K562 (cell line): ENCODE measurements at regions not wholly inside any gene's neighbourhood (a gene's known extent, or its start where the extent isn't known, plus 50 kb on each side); places are given as distances from the start of the nearest gene placed in this dataset.

Source experiments
- ATAC-seq: fragments of 200-7000 bp; cut with Tn5 transposase; 3 replicates; pipeline ENCODE4 v1.9.1; 2020; ENCODE audit warnings: moderate library complexity
- BruUV-seq: library from RNA; stranded (reverse); fragments of 400-500 nt; replicated peaks from 2 replicates; lab custom pipeline; 2021; lab: Mats Ljungman, UMichigan
- CTCF ChIA-PET: fragments of 300-600 bp; formaldehyde crosslinking; extraction: SDS; loops from one replicate; lab custom pipeline; 2021; ENCODE audit warnings: low intra/inter-chr PET ratio; lab: Yijun Ruan, JAX
- POLR2A ChIA-PET: fragments of 300-600, 350-650 bp; sonication (Branson Sonifier 250); formaldehyde crosslinking; extraction: SDS; loops from one replicate; lab custom pipeline; 2021; ENCODE audit warnings: antibody characterized with exemption, inconsistent platforms; lab: Yijun Ruan, JAX
- DNase-seq, 4 experiments: peaks; one replicate each; pipeline versions ENCODE4 v3.0.0 to v3.0.0-alpha.2; 2011 to 2018; ENCODE audit warnings: low spot score in 3 of 4, mixed read lengths in 3 of 4; ENCODE audit errors: extremely low read depth in 1 of 4
- FAIRE-seq: peaks from 2 replicates; lab custom pipeline; 2011; peaks lifted over from hg19 to GRCh38; lab: Jason Lieb, UNC
- H2AFZ ChIP-seq: 2 replicates; pipeline ENCODE4 v1.6.0; 2011; ENCODE audit warnings: low read depth, low read length, control low read depth, inconsistent platforms
- H3K27ac ChIP-seq: fragments of 200-600 bp; 3 replicates; pipeline ENCODE4 v1.8.0; 2011; ENCODE audit warnings: low read depth, mild to moderate bottlenecking, control low read depth, inconsistent platforms, low read length, moderate library complexity, mixed read lengths; ENCODE audit errors: extremely low read depth
- H3K27me3 ChIP-seq, 2 experiments: fragments of 300-600 bp in 1 of 2; 2 replicates in 1 of 2; 3 replicates in 1 of 2; pipeline versions ENCODE4 v1.6.0 to v1.8.0; 2011; ENCODE audit warnings: inconsistent platforms in 2 of 2, low read length in 2 of 2, mild to moderate bottlenecking in 1 of 2, mixed read lengths in 1 of 2, moderate library complexity in 1 of 2; ENCODE audit not compliant: control insufficient read depth in 2 of 2, insufficient read depth in 2 of 2
- H3K36me3 ChIP-seq: fragments of 300-600 bp; 3 replicates; pipeline ENCODE4 v1.8.0; 2011; ENCODE audit warnings: mild to moderate bottlenecking, low read length, inconsistent platforms; ENCODE audit not compliant: control insufficient read depth, insufficient read depth
- H3K4me1 ChIP-seq, 2 experiments: fragments of 200-600 bp in 1 of 2; replicated peaks in 1 of 2; 2 replicates in 1 of 2; 3 replicates in 1 of 2; pipeline versions ENCODE4 v1.5.1 to v1.8.0; 2011; ENCODE audit warnings: inconsistent platforms in 2 of 2, low read length in 2 of 2, mild to moderate bottlenecking in 1 of 2, mixed read lengths in 1 of 2, moderate library complexity in 1 of 2; ENCODE audit not compliant: control insufficient read depth in 2 of 2, insufficient read depth in 2 of 2
- H3K4me2 ChIP-seq: 2 replicates; pipeline ENCODE4 v1.6.1; 2011; ENCODE audit warnings: low read length, control low read depth, inconsistent platforms, mixed read lengths; ENCODE audit not compliant: insufficient read depth
- H3K4me3 ChIP-seq: fragments of 200-600 bp; sonication (generic), shearing (Covaris generic); 2 replicates; pipeline ENCODE4 v1.5.1; 2016; ENCODE audit warnings: control low read depth, inconsistent platforms
- H3K79me2 ChIP-seq: fragments of 200-600 bp; 3 replicates; pipeline ENCODE4 v1.8.0; 2011; ENCODE audit warnings: low read length, inconsistent platforms; ENCODE audit not compliant: control insufficient read depth, insufficient read depth
- H3K9ac ChIP-seq, 2 experiments: 2 replicates each; pipeline versions ENCODE4 v1.6.0 to v1.6.1; 2011; ENCODE audit warnings: low read depth in 2 of 2, low read length in 2 of 2, control low read depth in 1 of 2, inconsistent platforms in 1 of 2, mild to moderate bottlenecking in 1 of 2, mixed read lengths in 1 of 2; ENCODE audit not compliant: insufficient read depth in 1 of 2
- H3K9me1 ChIP-seq: one replicate; pipeline ENCODE4 v1.6.0; 2011; ENCODE audit warnings: inconsistent platforms, mild to moderate bottlenecking, low read length, moderate library complexity; ENCODE audit not compliant: control insufficient read depth, insufficient read depth
- H3K9me3 ChIP-seq: replicated peaks from 2 replicates; pipeline ENCODE4 v1.5.1; 2011; ENCODE audit warnings: low read depth, low read length, inconsistent platforms; ENCODE audit not compliant: control insufficient read depth, insufficient read depth
- H4K20me1 ChIP-seq: replicated peaks from 2 replicates; pipeline ENCODE4 v1.6.1; 2011; ENCODE audit warnings: low read length, inconsistent platforms, mixed read lengths; ENCODE audit not compliant: control insufficient read depth, insufficient read depth
- MAFG ChIP-seq: fragments of 450-650 bp; conservative IDR thresholded peaks from 2 replicates; pipeline ENCODE4 v1.6.1; 2016; ENCODE audit warnings: missing genetic modification characterization, missing compliant biosample characterization
- MXI1 ChIP-seq: IDR thresholded peaks from 2 replicates; pipeline ENCODE4 v1.6.1; 2011; ENCODE audit warnings: low read depth, mild to moderate bottlenecking, improper control_type of control experiment, low read length
- REST ChIP-seq, 2 experiments: fragments of 450-650 bp; formaldehyde crosslinking in 1 of 2; IDR thresholded peaks; 2 replicates each; pipeline versions ENCODE4 v1.4.0 to v1.6.1; 2014 to 2020; ENCODE audit warnings: mild to moderate bottlenecking in 2 of 2, borderline replicate concordance in 1 of 2, low read depth in 1 of 2
- SAFB ChIP-seq: fragments of 200-400 bp; formaldehyde crosslinking; IDR thresholded peaks from 2 replicates; pipeline ENCODE4 v1.6.1; 2017; ENCODE audit warnings: low read depth, low read length, borderline replicate concordance
- SOX6 ChIP-seq: fragments of 450-650 bp; IDR thresholded peaks from 2 replicates; pipeline ENCODE4 v1.6.1; 2014; ENCODE audit warnings: mild to moderate bottlenecking
- TEAD2 ChIP-seq: fragments of 450-650 bp; IDR thresholded peaks from 2 replicates; pipeline ENCODE4 v1.6.1; 2016; ENCODE audit warnings: missing genetic modification characterization, control low read depth, missing compliant biosample characterization
- THAP7 ChIP-seq: fragments of 250-450 bp; sonication (Bioruptor Pico); IDR thresholded peaks from 2 replicates; pipeline ENCODE4 v1.5.0; 2021
- WGBS: fragments of 100-300 bp; shearing (Covaris generic); methylation state at CpG from one replicate; pipeline ENCODE4 v1.1.6; 2016; ENCODE audit warnings: low coverage, mixed read lengths; ENCODE audit not compliant: insufficient coverage; ENCODE audit errors: missing lambda C conversion rate; 5-methylcytosine and 5-hydroxymethylcytosine counted together
- in situ Hi-C: fragments of 300-500 bp; cut with MboI; formaldehyde crosslinking; loops from 4 replicates; pipeline ENCODE4 v1.15.0; 2018; ENCODE audit warnings: inconsistent platforms, mixed read lengths
- intact Hi-C: fragments of 100-400 bp; cut with micrococcal nuclease; formaldehyde crosslinking; loops from 2 replicates; pipeline ENCODE4 v1.14.2; 2022

- TF ChIP-seq MXI1: no peak
- no peak for TF ChIP-seq REST (IDR thresholded peaks at IDR 0.05; ENCODE audit: borderline replicate concordance)
- TF ChIP-seq REST (CRISPR knock-in tag; IDR thresholded peaks at IDR 0.05; ENCODE audit: low read depth): no peak
Measured at GRCh38 chr4:55269470-55269869, 76.6 kb upstream of the SRD5A3 start (continued).

- Histone ChIP-seq H3K4me3 (no peak overlapping the region), H3K9me1 (no peaks in the 10 kb centered on the region), H2AFZ (no peak overlapping the region), H3K27me3 (peaks cover 3 to 9% of the 10 kb centered on the region in 2 experiments; a peak in 3 of 5 replicates), H3K4me1 (no peaks in the 10 kb centered on the region), H3K27ac (no peak overlapping the region), H4K20me1 (no peaks in the 10 kb centered on the region), H3K79me2 (no peaks in the 10 kb centered on the region), H3K36me3 (no peaks in the 10 kb centered on the region), H3K9me3 (no peaks in the 10 kb centered on the region), H3K4me2 (no peak overlapping the region), H3K9ac (no peak overlapping the region)
- 0% methylated on average over 4 of the region's 4 CpGs for WGBS
- intact Hi-C loops (no loop called here), in situ Hi-C loops (no loop called here)
- POLR2A ChIA-PET: no interaction called here
- BruUV-seq: no TSS peak
- no peak; the same call in 2 of the 3 replicates for ATAC-seq
- FAIRE-seq: no peak
- no peak for DNase-seq
- TF ChIP-seq THAP7 (CRISPR knock-in tag) (no peak), TEAD2 (tag) (no peak), MAFG (tag) (no peak), SOX6 (no peak), SAFB (no peak)
- CTCF ChIA-PET: no interaction called here
Measured at GRCh38 chr4:55269995-55270394, 76.0 kb upstream of the SRD5A3 start.
